C4-2B (cell line): ENCODE measurements at regions not wholly inside any gene's neighbourhood (a gene's known extent, or its start where the extent isn't known, plus 50 kb on each side); places are given as distances from the start of the nearest gene placed in this dataset.

Source experiments
- H3K27ac ChIP-seq: fragments of 450-650 bp; 2 replicates; pipeline ENCODE4 v1.5.1; 2017
- ZFX ChIP-seq: fragments of 450-650 bp; IDR thresholded peaks from 2 replicates; pipeline ENCODE4 v1.6.1; 2017
- TF ChIP-seq, protein P1 (sequence below): fragments of 450-650 bp; conservative IDR thresholded peaks from 2 replicates; pipeline ENCODE4 v1.5.1; 2017; ENCODE audit warnings: mild to moderate bottlenecking

GRCh38 chr10:47067949-47068940, 157.0 kb downstream of the PTPN20 start:
- TF ChIP-seq, protein P1, sequence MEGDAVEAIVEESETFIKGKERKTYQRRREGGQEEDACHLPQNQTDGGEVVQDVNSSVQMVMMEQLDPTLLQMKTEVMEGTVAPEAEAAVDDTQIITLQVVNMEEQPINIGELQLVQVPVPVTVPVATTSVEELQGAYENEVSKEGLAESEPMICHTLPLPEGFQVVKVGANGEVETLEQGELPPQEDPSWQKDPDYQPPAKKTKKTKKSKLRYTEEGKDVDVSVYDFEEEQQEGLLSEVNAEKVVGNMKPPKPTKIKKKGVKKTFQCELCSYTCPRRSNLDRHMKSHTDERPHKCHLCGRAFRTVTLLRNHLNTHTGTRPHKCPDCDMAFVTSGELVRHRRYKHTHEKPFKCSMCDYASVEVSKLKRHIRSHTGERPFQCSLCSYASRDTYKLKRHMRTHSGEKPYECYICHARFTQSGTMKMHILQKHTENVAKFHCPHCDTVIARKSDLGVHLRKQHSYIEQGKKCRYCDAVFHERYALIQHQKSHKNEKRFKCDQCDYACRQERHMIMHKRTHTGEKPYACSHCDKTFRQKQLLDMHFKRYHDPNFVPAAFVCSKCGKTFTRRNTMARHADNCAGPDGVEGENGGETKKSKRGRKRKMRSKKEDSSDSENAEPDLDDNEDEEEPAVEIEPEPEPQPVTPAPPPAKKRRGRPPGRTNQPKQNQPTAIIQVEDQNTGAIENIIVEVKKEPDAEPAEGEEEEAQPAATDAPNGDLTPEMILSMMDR = no peak
- no peak for TF ChIP-seq ZFX

GRCh38 chr10:47070541-47070940, 159.3 kb downstream of the PTPN20 start:
- TF ChIP-seq ZFX = no peak
- TF ChIP-seq, protein P1 = no peak
- no peak overlapping the region for H3K27ac ChIP-seq

More at GRCh38 chr10:47067949-47068940, 157.0 kb downstream of the PTPN20 start:
- no peak overlapping the region for H3K27ac ChIP-seq

GRCh38 chr10:47071891-47072290, 160.7 kb downstream of the PTPN20 start:
- TF ChIP-seq ZFX = no peak
- TF ChIP-seq, protein P1 = no peak
- H3K27ac ChIP-seq = no peak overlapping the region

- H3K27ac ChIP-seq = no peak overlapping the region
- no peak for TF ChIP-seq ZFX
- TF ChIP-seq, protein P1 = no peak
Measured at GRCh38 chr10:47073967-47074366, 162.7 kb downstream of the PTPN20 start.

GRCh38 chr10:47076949-47077361, 165.7 kb downstream of the PTPN20 start:
- no peak overlapping the region for H3K27ac ChIP-seq
- no peak for TF ChIP-seq ZFX
- TF ChIP-seq, protein P1 = no peak

GRCh38 chr10:47077386-47077785, 166.2 kb downstream of the PTPN20 start:
- TF ChIP-seq ZFX = no peak
- TF ChIP-seq, protein P1 = no peak
- H3K27ac ChIP-seq = no peak overlapping the region

- TF ChIP-seq ZFX = no peak
- TF ChIP-seq, protein P1 = no peak
- no peak overlapping the region for H3K27ac ChIP-seq
Measured at GRCh38 chr10:47077941-47078340, 166.7 kb downstream of the PTPN20 start.
